HFFc6 (cell line): ENCODE measurements at regions not wholly inside any gene's neighbourhood (a gene's known extent, or its start where the extent isn't known, plus 50 kb on each side); places are given as distances from the start of the nearest gene placed in this dataset.

Experiments used
- DNase-seq: peaks from one replicate; pipeline ENCODE4 v3.0.0-alpha.2; 2018
- H3K27ac Mint-ChIP-seq: 2 replicates; pipeline ENCODE4 v1.8.0; 2020; ENCODE audit warnings: mild to moderate bottlenecking, mixed read lengths
- H3K27me3 Mint-ChIP-seq: 2 replicates; pipeline ENCODE4 v1.8.0; 2021; ENCODE audit warnings: mild to moderate bottlenecking, moderate library complexity, mixed read lengths; ENCODE audit not compliant: insufficient read depth
- H3K36me3 Mint-ChIP-seq: 2 replicates; pipeline ENCODE4 v1.8.0; 2021; ENCODE audit warnings: low read depth, mixed read lengths
- H3K4me1 Mint-ChIP-seq: 2 replicates; pipeline ENCODE4 v1.8.0; 2020; ENCODE audit warnings: low read depth, mixed read lengths
- H3K4me3 Mint-ChIP-seq: 2 replicates; pipeline ENCODE4 v1.8.0; 2020; ENCODE audit warnings: mild to moderate bottlenecking, moderate library complexity, mixed read lengths
- H3K9me3 Mint-ChIP-seq: 2 replicates; pipeline ENCODE4 v1.8.0; 2020; ENCODE audit warnings: mild to moderate bottlenecking, mixed read lengths
- CTCF ChIP-seq: fragments of 200-600 bp; sonication (generic); IDR thresholded peaks from 2 replicates; pipeline ENCODE4 v1.5.0; 2021; ENCODE audit warnings: antibody characterized with exemption, mild to moderate bottlenecking

- no peak overlapping the region for H3K27ac Mint-ChIP-seq
- no peak for DNase-seq
- H3K27me3 Mint-ChIP-seq: no peaks in the 10 kb centered on the region
- H3K9me3 Mint-ChIP-seq: peaks cover 16% of the 10 kb centered on the region
- H3K4me3 Mint-ChIP-seq: no peak overlapping the region
- no peaks in the 10 kb centered on the region for H3K36me3 Mint-ChIP-seq
- no peaks in the 10 kb centered on the region for H3K4me1 Mint-ChIP-seq
- TF ChIP-seq CTCF: no peak
Measured at GRCh38 chr4:165754664-165755063, 118.4 kb upstream of the TLL1 start.

- DNase-seq: no peak
- Mint-ChIP-seq H3K4me3 (no peak overlapping the region), H3K27ac (no peak overlapping the region), H3K36me3 (no peaks in the 10 kb centered on the region), H3K27me3 (no peaks in the 10 kb centered on the region), H3K4me1 (no peaks in the 10 kb centered on the region), H3K9me3 (peaks cover 6% of the 10 kb centered on the region; the same call in 1 of the 2 replicates)
- TF ChIP-seq CTCF: no peak
Measured at GRCh38 chr4:165756836-165757235, 116.2 kb upstream of the TLL1 start.

GRCh38 chr4:165757451-165757850, 115.6 kb upstream of the TLL1 start:
- H3K27me3 Mint-ChIP-seq: no peaks in the 10 kb centered on the region
- no peak for DNase-seq
- H3K36me3 Mint-ChIP-seq: no peaks in the 10 kb centered on the region
- TF ChIP-seq CTCF: no peak
- H3K27ac Mint-ChIP-seq: no peak overlapping the region
- no peak overlapping the region for H3K4me3 Mint-ChIP-seq
- H3K4me1 Mint-ChIP-seq: no peaks in the 10 kb centered on the region
- peaks cover 6% of the 10 kb centered on the region; the same call in 1 of the 2 replicates for H3K9me3 Mint-ChIP-seq

GRCh38 chr4:165758086-165758485, 115.0 kb upstream of the TLL1 start:
- Mint-ChIP-seq H3K4me1 (no peaks in the 10 kb centered on the region), H3K9me3 (0 out of 2 replicates have a peak, but pooled peaks cover 6% of the 10 kb centered on the region), H3K27ac (no peak overlapping the region), H3K27me3 (no peaks in the 10 kb centered on the region), H3K36me3 (no peaks in the 10 kb centered on the region), H3K4me3 (no peak overlapping the region)
- no peak for TF ChIP-seq CTCF
- no peak for DNase-seq

GRCh38 chr4:165760182-165760581, 112.9 kb upstream of the TLL1 start:
- H3K36me3 Mint-ChIP-seq: no peaks in the 10 kb centered on the region
- H3K27me3 Mint-ChIP-seq: no peaks in the 10 kb centered on the region
- no peaks in the 10 kb centered on the region for H3K4me1 Mint-ChIP-seq
- H3K27ac Mint-ChIP-seq: no peak overlapping the region
- DNase-seq: no peak
- TF ChIP-seq CTCF: no peak
- no peak overlapping the region for H3K4me3 Mint-ChIP-seq
- H3K9me3 Mint-ChIP-seq: 0 out of 2 replicates have a peak, but pooled peaks cover 6% of the 10 kb centered on the region

- Mint-ChIP-seq H3K27me3 (no peaks in the 10 kb centered on the region), H3K9me3 (peaks cover 6% of the 10 kb centered on the region; the same call in 1 of the 2 replicates), H3K27ac (no peak overlapping the region), H3K36me3 (no peaks in the 10 kb centered on the region), H3K4me1 (no peaks in the 10 kb centered on the region), H3K4me3 (no peak overlapping the region)
- TF ChIP-seq CTCF: no peak
- no peak for DNase-seq
Measured at GRCh38 chr4:165761963-165762362, 111.1 kb upstream of the TLL1 start.
